Activated naive CD4-positive, alpha-beta T cell treated with anti-CD3 and anti-CD28 coated beads, Interleukin-2, amount 50 U/mL, for 72 hours (primary cell): ENCODE measurements at regions not wholly inside any gene's neighbourhood (a gene's known extent, or its start where the extent isn't known, plus 50 kb on each side); places are given as distances from the start of the nearest gene placed in this dataset.
A peak's percentile ranks its signal among the peaks of the same experiment; 100 is the strongest.

Experiments used
- ATAC-seq, 2 donors: fragments of 150-1000 bp; cut with Tn5 transposase; 2 replicates each; pipeline ENCODE4 v1.10.0; 2021; ENCODE audit warnings: mild to moderate bottlenecking in 2 of 2, moderate library complexity in 2 of 2
- DNase-seq, 2 donors: peaks; one replicate each; pipeline ENCODE4 v3.0.0; 2021 to 2022; ENCODE audit warnings: low spot score in 2 of 2
- H3K27ac Mint-ChIP-seq, 2 donors: one replicate each; pipeline ENCODE4 v1.8.0; 2022; ENCODE audit warnings: mild to moderate bottlenecking in 2 of 2, mixed read lengths in 2 of 2
- H3K36me3 Mint-ChIP-seq, 2 donors: one replicate each; pipeline ENCODE4 v1.8.0; 2022; ENCODE audit warnings: mixed read lengths in 2 of 2
- H3K9me3 Mint-ChIP-seq, 2 donors: one replicate each; pipeline ENCODE4 v1.8.0; 2022; ENCODE audit warnings: mixed read lengths in 2 of 2

GRCh38 chr4:129362691-129363274 is 266.8 kb downstream of the C4orf33 start:
- H3K27ac Mint-ChIP-seq: no peak overlapping the region
- DNase-seq (peak in 1 of 2 donors; percentile 59), ATAC-seq (peak in 1 of 2 donors; percentile 49)
- no peaks in the 10 kb centered on the region for H3K9me3 Mint-ChIP-seq
- no peaks in the 10 kb centered on the region for H3K36me3 Mint-ChIP-seq

GRCh38 chr4:129364747-129365452 is 268.9 kb downstream of the C4orf33 start:
- ATAC-seq (no peak), DNase-seq (no peak)
- Mint-ChIP-seq H3K36me3 (no peaks in the 10 kb centered on the region), H3K9me3 (no peaks in the 10 kb centered on the region), H3K27ac (no peak overlapping the region)

- Mint-ChIP-seq H3K36me3 (no peaks in the 10 kb centered on the region), H3K9me3 (no peaks in the 10 kb centered on the region), H3K27ac (no peak overlapping the region)
- ATAC-seq (no peak), DNase-seq (no peak)
Measured at GRCh38 chr4:129369361-129370010, 273.5 kb downstream of the C4orf33 start.

GRCh38 chr4:129371065-129371464 is 275.1 kb downstream of the C4orf33 start:
- no peaks in the 10 kb centered on the region for H3K36me3 Mint-ChIP-seq
- ATAC-seq: no peak
- no peaks in the 10 kb centered on the region for H3K9me3 Mint-ChIP-seq
- DNase-seq: no peak
- no peak overlapping the region for H3K27ac Mint-ChIP-seq

GRCh38 chr4:129371926-129372325 is 276.0 kb downstream of the C4orf33 start:
- ATAC-seq (no peak), DNase-seq (no peak)
- Mint-ChIP-seq H3K9me3 (no peaks in the 10 kb centered on the region), H3K27ac (no peak overlapping the region), H3K36me3 (no peaks in the 10 kb centered on the region)

GRCh38 chr4:129377131-129377845 is 281.3 kb downstream of the C4orf33 start:
- no peak for DNase-seq
- no peak overlapping the region for H3K27ac Mint-ChIP-seq
- H3K36me3 Mint-ChIP-seq: no peaks in the 10 kb centered on the region
- no peak for ATAC-seq
- H3K9me3 Mint-ChIP-seq: no peaks in the 10 kb centered on the region

GRCh38 chr4:129378364-129378763 is 282.4 kb downstream of the C4orf33 start:
- ATAC-seq (no peak), DNase-seq (no peak)
- H3K9me3 Mint-ChIP-seq: no peaks in the 10 kb centered on the region
- no peak overlapping the region for H3K27ac Mint-ChIP-seq
- no peaks in the 10 kb centered on the region for H3K36me3 Mint-ChIP-seq

- ATAC-seq (no peak), DNase-seq (no peak)
- Mint-ChIP-seq H3K36me3 (no peaks in the 10 kb centered on the region), H3K27ac (no peak overlapping the region), H3K9me3 (no peaks in the 10 kb centered on the region)
Measured at GRCh38 chr4:129379429-129379828, 283.5 kb downstream of the C4orf33 start.

GRCh38 chr4:129384974-129385373 is 289.0 kb downstream of the C4orf33 start:
- DNase-seq (no peak), ATAC-seq (no peak)
- no peaks in the 10 kb centered on the region for H3K36me3 Mint-ChIP-seq

GRCh38 chr4:129387666-129388065 is 291.7 kb downstream of the C4orf33 start:
- no peaks in the 10 kb centered on the region for H3K36me3 Mint-ChIP-seq
- ATAC-seq: no peak
- DNase-seq: no peak
- no peak overlapping the region for H3K27ac Mint-ChIP-seq
- peaks cover 0 to 5% of the 10 kb centered on the region in 2 donors for H3K9me3 Mint-ChIP-seq

More at GRCh38 chr4:129384974-129385373, 289.0 kb downstream of the C4orf33 start:
- Mint-ChIP-seq H3K9me3 (peaks cover 0 to 5% of the 10 kb centered on the region in 2 donors), H3K27ac (no peak overlapping the region)

GRCh38 chr4:129393976-129394375 is 298.0 kb downstream of the C4orf33 start:
- ATAC-seq (no peak), DNase-seq (no peak)
- Mint-ChIP-seq H3K27ac (no peak overlapping the region), H3K36me3 (peaks cover 0 to under 1% of the 10 kb centered on the region in 2 donors), H3K9me3 (peaks cover 2 to 7% of the 10 kb centered on the region in 2 donors)

GRCh38 chr4:129394635-129395034 is 298.7 kb downstream of the C4orf33 start:
- ATAC-seq: no peak

GRCh38 chr4:129403848-129404247 is 307.9 kb downstream of the C4orf33 start:
- H3K27ac Mint-ChIP-seq: no peak overlapping the region
- peaks cover 5 to 10% of the 10 kb centered on the region in 2 donors for H3K9me3 Mint-ChIP-seq
- H3K36me3 Mint-ChIP-seq: peaks cover 0 to 4% of the 10 kb centered on the region in 2 donors
- ATAC-seq (no peak), DNase-seq (no peak)

More at GRCh38 chr4:129394635-129395034, 298.7 kb downstream of the C4orf33 start:
- H3K9me3 Mint-ChIP-seq: peaks cover 6% of the 10 kb centered on the region in 2 donors
- DNase-seq: no peak
- peaks cover 0 to 4% of the 10 kb centered on the region in 2 donors for H3K36me3 Mint-ChIP-seq
- no peak overlapping the region for H3K27ac Mint-ChIP-seq

GRCh38 chr4:129410115-129410514 is 314.2 kb downstream of the C4orf33 start:
- DNase-seq: no peak
- H3K27ac Mint-ChIP-seq: no peak overlapping the region
- H3K36me3 Mint-ChIP-seq: no peaks in the 10 kb centered on the region
- H3K9me3 Mint-ChIP-seq: no peaks in the 10 kb centered on the region
- no peak for ATAC-seq

GRCh38 chr4:129415004-129415403 is 319.1 kb downstream of the C4orf33 start:
- Mint-ChIP-seq H3K9me3 (no peaks in the 10 kb centered on the region), H3K36me3 (no peaks in the 10 kb centered on the region), H3K27ac (no peak overlapping the region)
- ATAC-seq (no peak), DNase-seq (no peak)

GRCh38 chr4:129420637-129421036 is 324.7 kb downstream of the C4orf33 start:
- Mint-ChIP-seq H3K9me3 (peaks cover 0 to 3% of the 10 kb centered on the region in 2 donors), H3K27ac (no peak overlapping the region), H3K36me3 (no peaks in the 10 kb centered on the region)
- ATAC-seq (no peak), DNase-seq (no peak)

- Mint-ChIP-seq H3K36me3 (no peaks in the 10 kb centered on the region), H3K27ac (no peak overlapping the region), H3K9me3 (peaks cover 0 to 3% of the 10 kb centered on the region in 2 donors)
- ATAC-seq (no peak), DNase-seq (no peak)
Measured at GRCh38 chr4:129422277-129422676, 326.3 kb downstream of the C4orf33 start.
